GM19023 (cell line): ENCODE measurements at regions not wholly inside any gene's neighbourhood (a gene's known extent, or its start where the extent isn't known, plus 50 kb on each side); places are given as distances from the start of the nearest gene placed in this dataset.

Experiments
- ATAC-seq: cut with Tn5 transposase; IDR thresholded peaks from one replicate; pipeline ENCODE4 v1.9.1; 2021; ENCODE audit warnings: mild to moderate bottlenecking, moderate library complexity; ENCODE audit not compliant: unreplicated experiment

DNA sequence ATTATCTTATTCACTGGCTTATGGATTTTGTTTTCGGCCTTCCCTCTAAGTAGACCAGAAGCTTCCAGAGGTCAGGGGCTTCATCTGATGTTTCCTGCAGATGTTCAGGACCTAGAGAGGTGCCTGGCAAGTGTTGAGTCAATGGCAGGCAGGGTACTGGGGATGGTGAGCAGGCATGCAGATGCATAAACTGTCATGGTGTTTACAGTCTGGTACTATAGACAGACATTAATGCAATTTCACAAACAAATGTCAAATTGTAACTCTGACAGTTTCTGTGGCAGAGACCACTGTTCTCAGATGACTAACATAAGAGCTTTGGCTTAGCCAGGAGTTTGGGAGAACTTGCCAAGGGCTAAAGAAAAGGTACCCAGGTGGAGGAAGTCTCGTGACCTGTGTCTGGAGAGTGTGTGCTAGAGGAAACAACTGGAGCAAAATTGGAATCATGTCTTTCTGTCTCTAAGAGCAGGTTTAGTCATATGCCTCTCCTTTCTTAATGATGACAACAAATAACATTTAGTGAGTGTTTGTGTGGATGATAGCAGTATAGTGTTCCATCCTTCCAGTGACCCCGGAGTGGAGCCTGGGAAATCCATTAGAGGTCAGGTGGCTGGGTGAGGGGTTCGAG lies 53.7 kb upstream of the TRAK1 start:
- ATAC-seq: no peak

DNA sequence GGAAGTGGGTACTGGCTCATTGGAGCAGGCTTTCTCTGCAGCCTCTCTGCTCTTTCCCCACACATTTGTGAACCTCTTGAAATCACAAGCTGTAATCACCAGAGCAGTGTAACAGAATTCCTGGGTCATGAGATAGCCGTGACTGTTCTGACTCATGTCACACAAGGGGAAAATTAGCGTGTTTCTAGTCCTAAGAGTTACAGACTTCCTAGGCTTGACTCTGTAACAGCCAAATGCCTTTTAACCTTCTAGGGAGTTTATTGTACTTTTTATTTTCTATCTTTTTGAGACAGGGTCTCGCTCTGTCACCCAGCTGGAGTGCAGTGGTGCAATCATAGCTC lies 54.7 kb upstream of the TRAK1 start:
- ATAC-seq: no peak

DNA sequence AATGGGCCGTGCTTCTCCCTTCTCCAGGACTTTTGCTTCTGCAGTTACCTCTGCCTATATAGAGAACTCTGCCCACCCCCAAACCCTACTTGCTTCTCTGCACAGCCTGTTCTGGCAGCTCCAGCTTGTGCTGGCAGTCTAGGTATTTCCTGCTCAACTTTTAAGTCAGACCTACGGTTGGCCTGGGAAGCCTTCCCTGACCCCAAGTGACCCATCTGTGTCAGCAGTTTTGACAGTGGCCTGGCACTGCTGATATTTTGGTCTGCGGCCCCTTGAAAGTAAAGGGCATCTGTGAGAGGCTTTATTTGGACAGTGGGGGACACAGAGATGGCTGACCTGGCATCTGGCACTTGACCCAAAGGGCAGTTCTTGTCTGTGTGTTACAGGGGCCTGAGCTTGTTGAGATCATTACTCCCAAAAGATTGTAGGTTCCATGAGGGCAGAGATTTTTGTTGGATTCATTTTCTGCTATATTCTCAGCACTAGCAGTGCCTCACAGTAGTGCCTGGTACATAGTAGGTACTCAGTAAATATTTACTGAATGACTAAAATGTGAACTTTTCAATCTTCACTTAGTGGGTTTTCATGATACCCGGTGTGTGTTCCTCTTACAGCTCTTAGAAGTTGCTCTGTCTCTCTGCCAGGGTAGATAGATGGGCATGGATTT lies 55.2 kb upstream of the TRAK1 start:
- ATAC-seq: no peak

DNA sequence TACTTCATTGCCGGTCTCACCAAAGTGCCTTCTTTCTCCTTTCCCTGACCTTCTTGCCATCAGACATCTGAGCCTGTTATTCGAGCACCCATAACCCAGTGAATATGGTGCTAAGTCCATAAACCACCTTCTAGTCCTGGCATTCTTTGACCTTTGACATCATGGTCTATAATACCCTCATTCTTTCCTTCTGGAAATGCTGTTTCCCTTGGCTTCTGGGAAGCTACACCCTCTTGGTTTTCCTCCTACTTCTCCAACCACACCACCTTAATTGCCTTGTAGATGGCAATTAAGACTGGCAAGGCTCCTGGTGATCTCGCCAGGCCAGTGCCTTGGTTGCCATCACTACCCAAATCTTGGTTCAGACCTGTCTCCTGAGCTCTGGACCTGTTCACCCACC lies 56.1 kb upstream of the TRAK1 start:
- no peak for ATAC-seq

DNA sequence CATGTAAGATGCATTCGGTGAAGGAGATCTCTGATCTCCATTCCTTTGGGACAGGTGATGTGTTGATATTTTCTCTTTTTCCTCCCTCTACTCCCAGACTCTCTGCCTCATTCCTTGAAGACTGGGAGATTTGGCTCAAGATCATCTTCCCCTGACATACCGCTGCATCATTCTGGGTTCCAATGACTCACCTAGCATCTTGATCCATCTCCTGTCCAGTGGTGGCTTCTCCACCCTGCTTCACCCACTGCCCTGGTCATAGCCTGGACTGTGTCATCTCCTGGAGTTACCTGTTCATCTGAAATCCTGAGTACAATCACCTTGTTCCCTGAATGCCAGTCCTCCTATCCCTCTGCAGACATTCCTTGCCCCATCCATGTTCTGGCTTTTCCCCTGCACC lies 57.4 kb upstream of the TRAK1 start:
- ATAC-seq: no peak

DNA sequence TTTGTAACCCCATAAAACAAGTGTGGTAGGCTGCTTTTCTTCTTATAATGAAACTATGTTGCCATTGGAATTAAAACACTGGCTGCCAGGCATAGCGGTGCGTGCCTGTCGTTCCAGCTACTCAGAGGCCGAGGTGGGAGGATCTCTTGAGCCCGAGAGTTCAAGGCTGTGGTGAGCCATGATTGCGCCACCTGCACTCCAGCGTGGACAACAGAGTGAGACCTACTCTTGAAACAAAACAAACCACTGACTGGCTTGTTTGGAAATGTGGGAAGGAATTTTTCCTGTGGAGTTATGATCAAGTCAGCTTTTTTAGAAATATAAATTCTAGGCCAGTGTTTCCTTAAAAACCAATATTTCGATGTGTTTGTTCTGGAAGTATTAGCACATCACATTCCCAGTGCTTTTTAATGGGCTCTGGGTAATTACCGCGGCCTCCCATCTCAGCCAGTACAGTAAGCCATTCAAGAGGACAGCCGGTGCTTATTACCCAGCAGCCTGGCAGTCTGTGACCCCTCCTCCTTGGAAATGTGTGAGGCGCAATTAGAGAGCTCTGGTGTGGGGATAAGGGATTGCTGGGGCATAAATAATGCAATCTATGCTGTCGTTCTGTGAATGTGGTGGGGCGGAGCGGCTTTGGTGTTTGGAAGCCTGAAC lies 58.3 kb upstream of the TRAK1 start:
- no peak for ATAC-seq

GRCh38 chr3:42031808-42032480 lies 59.2 kb upstream of the TRAK1 start:
- ATAC-seq: no peak

DNA sequence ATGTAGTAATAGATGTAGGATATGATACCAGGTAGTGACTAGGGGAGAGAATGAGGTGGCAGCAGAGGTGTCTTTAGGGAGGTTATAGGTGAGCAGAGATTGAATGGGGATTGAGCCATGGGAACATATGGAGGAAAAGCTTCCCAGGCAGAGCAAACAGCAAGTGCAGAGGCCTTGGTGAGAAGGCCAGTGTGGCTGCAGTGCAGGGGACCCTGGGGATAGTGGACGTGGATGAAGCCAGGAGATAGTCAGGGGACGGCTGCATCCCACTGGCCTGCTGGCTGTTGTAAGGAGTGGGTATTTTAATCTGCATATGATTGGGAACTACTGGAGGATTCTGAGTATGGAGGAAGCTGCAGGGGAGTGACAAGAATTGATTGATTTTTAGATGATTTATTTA lies 62.7 kb upstream of the TRAK1 start:
- no peak for ATAC-seq

DNA sequence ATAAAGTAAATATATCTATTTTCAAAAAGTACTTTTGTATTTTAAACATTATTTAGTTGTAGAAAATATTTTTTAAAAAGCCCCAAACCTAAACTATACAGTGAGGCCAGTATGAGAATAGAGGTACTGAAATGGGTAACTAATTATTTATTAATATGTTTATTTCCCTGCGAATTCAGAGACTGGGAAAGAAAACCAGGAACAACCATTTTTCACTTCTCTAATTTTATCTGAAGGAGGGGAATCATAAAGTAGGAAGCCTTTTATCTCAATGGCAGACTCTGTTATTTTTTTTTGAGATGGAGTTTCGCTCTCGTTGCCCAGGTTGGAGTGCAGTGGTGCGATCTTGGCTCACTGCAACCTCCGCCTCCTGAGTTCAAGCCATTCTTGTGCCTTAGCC lies 63.6 kb upstream of the TRAK1 start:
- ATAC-seq: no peak

DNA sequence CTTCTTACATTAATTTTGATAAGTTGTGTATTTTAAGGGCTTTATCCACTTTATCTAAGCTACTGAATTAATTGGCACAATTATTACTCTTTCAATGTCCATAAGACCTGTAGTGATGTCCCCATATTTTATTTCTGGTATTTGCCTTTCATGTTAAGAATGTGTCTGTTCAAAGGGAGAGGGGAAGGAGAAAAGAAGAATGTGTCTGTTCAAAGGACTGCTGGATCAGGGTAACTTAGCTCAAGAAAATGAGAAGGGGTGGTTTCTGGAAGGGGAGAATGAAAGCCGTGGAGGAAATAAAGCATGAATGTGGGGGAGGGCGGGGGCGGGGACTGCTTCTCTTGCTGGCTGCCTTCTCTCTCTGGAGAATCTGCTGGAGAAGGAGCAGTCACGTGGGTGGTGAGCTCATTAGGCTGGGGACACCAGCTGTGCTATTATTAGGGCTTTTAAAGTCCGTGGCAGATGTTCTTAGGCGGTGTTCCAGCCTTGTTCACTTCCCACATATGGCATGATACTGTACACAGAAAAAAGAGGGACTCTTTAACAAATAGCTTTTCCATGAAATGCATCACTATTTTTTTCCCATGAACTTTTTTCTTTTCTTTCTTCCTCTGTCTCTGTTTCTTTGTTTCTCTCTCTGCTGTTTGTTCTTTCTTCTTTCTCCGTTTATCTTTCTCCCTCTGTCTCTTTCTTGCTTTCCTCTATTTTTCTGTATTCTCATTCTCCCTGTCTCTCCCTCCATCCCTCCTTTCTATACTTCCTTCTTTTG lies 63.7 kb upstream of the ULK4 start:
- no peak for ATAC-seq

DNA sequence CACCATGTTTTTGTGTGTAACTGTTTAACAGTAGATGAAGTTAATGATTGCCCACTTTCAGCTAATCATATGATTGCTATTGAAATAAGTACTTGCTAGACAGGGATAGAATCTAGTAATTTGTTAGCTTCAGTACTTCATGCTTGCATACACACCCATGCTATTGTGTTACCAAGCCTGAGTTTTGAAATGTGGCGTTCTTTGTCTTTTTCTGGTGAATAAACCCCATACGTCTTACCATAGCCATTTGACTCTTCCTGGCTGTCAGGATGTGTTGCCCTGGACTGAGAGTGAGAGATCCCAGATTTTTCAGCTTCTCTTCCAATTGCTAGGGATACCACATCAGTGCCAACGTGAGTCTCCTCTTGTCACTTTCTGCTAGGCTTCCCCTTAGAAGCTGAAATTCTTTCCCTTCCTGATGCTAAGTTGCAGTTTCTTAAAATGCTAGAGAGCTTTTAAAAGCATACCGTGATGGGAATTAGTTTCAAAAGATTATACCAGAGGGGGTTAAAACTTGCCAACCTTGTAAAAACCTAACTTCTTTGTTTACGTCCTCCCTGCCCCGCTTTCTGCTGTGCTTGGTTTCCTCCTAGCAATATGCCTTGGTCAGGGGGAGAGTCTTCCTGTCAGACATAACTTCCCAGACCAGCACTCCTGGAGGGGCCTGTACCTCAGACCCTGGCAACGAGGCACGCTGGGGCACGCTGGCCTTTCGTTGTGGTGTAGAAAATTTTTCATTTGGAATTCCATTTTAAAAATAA lies 62.9 kb upstream of the ULK4 start:
- no peak for ATAC-seq

- ATAC-seq: no peak
These were observed 61.5 kb upstream of the ULK4 start for GRCh38 chr3:42023380-42023779.

- no peak for ATAC-seq
These were observed 60.5 kb upstream of the ULK4 start for GRCh38 chr3:42022355-42022754.

- ATAC-seq: no peak
These were observed 58.9 kb upstream of the ULK4 start for GRCh38 chr3:42020684-42021307.

DNA sequence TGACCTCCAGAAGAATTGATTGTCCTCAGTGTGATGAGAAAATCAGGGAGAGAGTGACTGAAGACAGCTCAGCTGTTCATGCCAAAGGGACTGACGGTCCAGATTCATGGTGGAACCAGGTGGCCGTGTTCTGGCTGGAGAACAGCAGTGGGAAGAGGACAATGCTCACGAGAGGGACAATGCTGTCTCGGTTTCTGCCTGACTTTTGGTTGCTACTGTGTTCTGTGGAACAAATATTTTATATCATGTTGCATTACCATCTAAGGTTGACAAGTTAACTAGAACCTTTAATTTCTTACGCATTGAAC lies 58.0 kb upstream of the ULK4 start:
- no peak for ATAC-seq

- ATAC-seq: no peak
These were observed 57.4 kb upstream of the ULK4 start for GRCh38 chr3:42019144-42019952.

GRCh38 chr3:42014921-42015533 lies 53.1 kb upstream of the ULK4 start:
- no peak for ATAC-seq

- no peak for ATAC-seq
These were observed 52.6 kb upstream of the ULK4 start for GRCh38 chr3:42014458-42014920.
